VCaP (cell line): ENCODE measurements at regions not wholly inside any gene's neighbourhood (a gene's known extent, or its start where the extent isn't known, plus 50 kb on each side); places are given as distances from the start of the nearest gene placed in this dataset.

Source experiments
- H3K27ac ChIP-seq: fragments of 450-650 bp; 2 replicates; pipeline ENCODE4 v1.5.1; 2017
- CTCF ChIP-seq: fragments of 450-650 bp; conservative IDR thresholded peaks from 2 replicates; pipeline ENCODE4 v1.5.1; 2017; ENCODE audit warnings: mild to moderate bottlenecking, moderate library complexity

- H3K27ac ChIP-seq = no peak overlapping the region
- no peak for TF ChIP-seq CTCF
Measured at GRCh38 chr14:101135796-101136742, 232.5 kb upstream of the RTL1 start.

GRCh38 chr14:101137234-101137633, 233.7 kb upstream of the RTL1 start:
- TF ChIP-seq CTCF = no peak
- H3K27ac ChIP-seq = no peak overlapping the region

- H3K27ac ChIP-seq = no peak overlapping the region
- TF ChIP-seq CTCF = no peak
Measured at GRCh38 chr14:101147848-101148247, 244.3 kb upstream of the RTL1 start.

GRCh38 chr14:101150039-101150610, 246.6 kb upstream of the RTL1 start:
- TF ChIP-seq CTCF = no peak

GRCh38 chr14:101151226-101151926, 247.9 kb upstream of the RTL1 start:
- no peak for TF ChIP-seq CTCF
- no peak overlapping the region for H3K27ac ChIP-seq

More at GRCh38 chr14:101150039-101150610, 246.6 kb upstream of the RTL1 start:
- no peak overlapping the region for H3K27ac ChIP-seq

GRCh38 chr14:101151927-101152305, 248.4 kb upstream of the RTL1 start:
- no peak overlapping the region for H3K27ac ChIP-seq
- no peak for TF ChIP-seq CTCF

GRCh38 chr14:101152855-101153254, 249.3 kb upstream of the RTL1 start:
- TF ChIP-seq CTCF = no peak
- H3K27ac ChIP-seq = no peak overlapping the region
